ENCODE measurements at regions not wholly inside any gene's neighbourhood (a gene's known extent, or its start where the extent isn't known, plus 50 kb on each side); places are given as distances from the start of the nearest gene placed in this dataset.

- in situ Hi-C loops (cut with MboI; ENCODE audit: low sequenced_read_pairs, unreplicated experiment) = loop anchor here (25.0 kb wide), 1 partner anchor 995 kb away; no protein-coding TSS in a partner anchor
- TF ChIP-seq CTCF (IDR thresholded peaks at IDR 0.05; ENCODE audit: borderline replicate concordance, control extremely low read depth, extremely low read depth, insufficient read depth, missing control alignments) = no peak
- DNase-seq (ENCODE audit: low spot score) = peak; percentile 7
Observed at GRCh38 chr10:10332786-10333185, 684.9 kb upstream of the CELF2 start.

- in situ Hi-C loops (cut with MboI; ENCODE audit: low sequenced_read_pairs, unreplicated experiment) = loop anchor here (25.0 kb wide), 1 partner anchor 996 kb away; no protein-coding TSS in a partner anchor
- no peak for TF ChIP-seq CTCF (IDR thresholded peaks at IDR 0.05; ENCODE audit: borderline replicate concordance, control extremely low read depth, extremely low read depth, insufficient read depth, missing control alignments)
- DNase-seq (ENCODE audit: low spot score) = no peak
Observed at GRCh38 chr10:10333622-10334021, 684.0 kb upstream of the CELF2 start.

- DNase-seq (ENCODE audit: low spot score) = no peak
- in situ Hi-C loops (cut with MboI; ENCODE audit: low sequenced_read_pairs, unreplicated experiment) = loop anchor here (25.0 kb wide), 1 partner anchor 1001 kb away; no protein-coding TSS in a partner anchor
- TF ChIP-seq CTCF (IDR thresholded peaks at IDR 0.05; ENCODE audit: borderline replicate concordance, control extremely low read depth, extremely low read depth, insufficient read depth, missing control alignments) = no peak
Observed at GRCh38 chr10:10338339-10338738, 679.3 kb upstream of the CELF2 start.

- in situ Hi-C loops (cut with MboI; ENCODE audit: low sequenced_read_pairs, unreplicated experiment) = loop anchor here (25.0 kb wide), 1 partner anchor 1009 kb away; no protein-coding TSS in a partner anchor
- TF ChIP-seq CTCF (IDR thresholded peaks at IDR 0.05; ENCODE audit: borderline replicate concordance, control extremely low read depth, extremely low read depth, insufficient read depth, missing control alignments) = no peak
- DNase-seq (ENCODE audit: low spot score) = no peak
Observed at GRCh38 chr10:10346390-10347150, 671.1 kb upstream of the CELF2 start.

- in situ Hi-C loops (cut with MboI; ENCODE audit: low sequenced_read_pairs, unreplicated experiment) = no loop called here
- DNase-seq (ENCODE audit: low spot score) = no peak
- TF ChIP-seq CTCF (IDR thresholded peaks at IDR 0.05; ENCODE audit: borderline replicate concordance, control extremely low read depth, extremely low read depth, insufficient read depth, missing control alignments) = no peak
Observed at GRCh38 chr10:10350050-10350449, 667.6 kb upstream of the CELF2 start.

- TF ChIP-seq CTCF (IDR thresholded peaks at IDR 0.05; ENCODE audit: borderline replicate concordance, control extremely low read depth, extremely low read depth, insufficient read depth, missing control alignments) = no peak
- no peak for DNase-seq (ENCODE audit: low spot score)
- in situ Hi-C loops (cut with MboI; ENCODE audit: low sequenced_read_pairs, unreplicated experiment) = no loop called here
Observed at GRCh38 chr10:10351451-10351850, 666.2 kb upstream of the CELF2 start.
